ENCODE measurements at regions not wholly inside any gene's neighbourhood (a gene's known extent, or its start where the extent isn't known, plus 50 kb on each side); places are given as distances from the start of the nearest gene placed in this dataset.

- CTCF ChIA-PET: no interaction called here
- Mint-ChIP-seq H3K27me3 (ENCODE audit: insufficient read depth, unreplicated experiment) (no peaks in the 10 kb centered on the region), H3K9me3 (ENCODE audit: unreplicated experiment) (no peaks in the 10 kb centered on the region), H3K36me3 (ENCODE audit: insufficient read depth, unreplicated experiment) (no peaks in the 10 kb centered on the region), H3K4me1 (ENCODE audit: low read depth, unreplicated experiment) (no peaks in the 10 kb centered on the region), H3K4me3 (ENCODE audit: unreplicated experiment) (no peak overlapping the region), H3K27ac (ENCODE audit: unreplicated experiment) (no peak overlapping the region)
- intact Hi-C loops (cut with micrococcal nuclease; ENCODE audit: unreplicated experiment): no loop called here
- no peaks in the 10 kb centered on the region for H3K9me3 ChIP-seq
- H3K4me3 ChIP-seq (ENCODE audit: low read depth, low read length): no peak overlapping the region
- H3K4me1 ChIP-seq: no peaks in the 10 kb centered on the region
- H3K27me3 ChIP-seq (replicated peaks; ENCODE audit: control insufficient read depth, insufficient read depth, low read length): no peaks in the 10 kb centered on the region
- H3K36me3 ChIP-seq (ENCODE audit: control insufficient read depth, insufficient read depth, low read length): no peaks in the 10 kb centered on the region
- TF ChIP-seq, protein P1, sequence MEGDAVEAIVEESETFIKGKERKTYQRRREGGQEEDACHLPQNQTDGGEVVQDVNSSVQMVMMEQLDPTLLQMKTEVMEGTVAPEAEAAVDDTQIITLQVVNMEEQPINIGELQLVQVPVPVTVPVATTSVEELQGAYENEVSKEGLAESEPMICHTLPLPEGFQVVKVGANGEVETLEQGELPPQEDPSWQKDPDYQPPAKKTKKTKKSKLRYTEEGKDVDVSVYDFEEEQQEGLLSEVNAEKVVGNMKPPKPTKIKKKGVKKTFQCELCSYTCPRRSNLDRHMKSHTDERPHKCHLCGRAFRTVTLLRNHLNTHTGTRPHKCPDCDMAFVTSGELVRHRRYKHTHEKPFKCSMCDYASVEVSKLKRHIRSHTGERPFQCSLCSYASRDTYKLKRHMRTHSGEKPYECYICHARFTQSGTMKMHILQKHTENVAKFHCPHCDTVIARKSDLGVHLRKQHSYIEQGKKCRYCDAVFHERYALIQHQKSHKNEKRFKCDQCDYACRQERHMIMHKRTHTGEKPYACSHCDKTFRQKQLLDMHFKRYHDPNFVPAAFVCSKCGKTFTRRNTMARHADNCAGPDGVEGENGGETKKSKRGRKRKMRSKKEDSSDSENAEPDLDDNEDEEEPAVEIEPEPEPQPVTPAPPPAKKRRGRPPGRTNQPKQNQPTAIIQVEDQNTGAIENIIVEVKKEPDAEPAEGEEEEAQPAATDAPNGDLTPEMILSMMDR (IDR thresholded peaks at IDR 0.05; ENCODE audit: insufficient read depth in 1 of 2, low read depth in 1 of 2, low read length in 1 of 2, severe bottlenecking in 1 of 2, unreplicated experiment in 1 of 2): no peak
- BruUV-seq (replicated peaks): no TSS peak
- POLR2A ChIA-PET: no interaction called here
- DNase-seq: no peak
Observed at GRCh38 chr16:64440005-64440404, 681.9 kb downstream of the CDH11 start.

GRCh38 chr16:64437706-64438324, 684.0 kb downstream of the CDH11 start:
- DNase-seq: no peak
- ChIA-PET CTCF (no interaction called here), POLR2A (no interaction called here)
- no peaks in the 10 kb centered on the region for H3K36me3 Mint-ChIP-seq (ENCODE audit: insufficient read depth, unreplicated experiment)
- H3K27me3 Mint-ChIP-seq (ENCODE audit: insufficient read depth, unreplicated experiment): no peaks in the 10 kb centered on the region
- H3K4me3 Mint-ChIP-seq (ENCODE audit: unreplicated experiment): no peak overlapping the region
- Histone ChIP-seq H3K4me1 (no peaks in the 10 kb centered on the region), H3K36me3 (ENCODE audit: control insufficient read depth, insufficient read depth, low read length) (no peaks in the 10 kb centered on the region), H3K9me3 (peaks cover 7% of the 10 kb centered on the region; the same call in 1 of the 2 replicates), H3K4me3 (ENCODE audit: low read depth, low read length) (no peak overlapping the region), H3K27me3 (replicated peaks; ENCODE audit: control insufficient read depth, insufficient read depth, low read length) (no peaks in the 10 kb centered on the region)
- intact Hi-C loops (cut with micrococcal nuclease; ENCODE audit: unreplicated experiment): no loop called here
- H3K4me1 Mint-ChIP-seq (ENCODE audit: low read depth, unreplicated experiment): no peaks in the 10 kb centered on the region
- H3K9me3 Mint-ChIP-seq (ENCODE audit: unreplicated experiment): peaks cover 6% of the 10 kb centered on the region
- no TSS peak for BruUV-seq (replicated peaks)
- TF ChIP-seq, protein P1 (IDR thresholded peaks at IDR 0.05; ENCODE audit: insufficient read depth in 1 of 2, low read depth in 1 of 2, low read length in 1 of 2, severe bottlenecking in 1 of 2, unreplicated experiment in 1 of 2): no peak
- no peak overlapping the region for H3K27ac Mint-ChIP-seq (ENCODE audit: unreplicated experiment)

GRCh38 chr16:64434526-64435069, 687.3 kb downstream of the CDH11 start:
- BruUV-seq (replicated peaks): no TSS peak
- Mint-ChIP-seq H3K4me1 (ENCODE audit: low read depth, unreplicated experiment) (no peaks in the 10 kb centered on the region), H3K27ac (ENCODE audit: unreplicated experiment) (no peak overlapping the region), H3K36me3 (ENCODE audit: insufficient read depth, unreplicated experiment) (no peaks in the 10 kb centered on the region), H3K4me3 (ENCODE audit: unreplicated experiment) (no peak overlapping the region), H3K9me3 (ENCODE audit: unreplicated experiment) (peaks cover 22% of the 10 kb centered on the region), H3K27me3 (ENCODE audit: insufficient read depth, unreplicated experiment) (no peaks in the 10 kb centered on the region)
- ChIA-PET POLR2A (no interaction called here), CTCF (interaction anchor here (0.5 kb wide), 1 partner anchor 962 kb away, joined by 4 read pairs; no protein-coding TSS in a partner anchor)
- Histone ChIP-seq H3K9me3 (peaks cover 12% of the 10 kb centered on the region; the same call in 1 of the 2 replicates), H3K4me3 (ENCODE audit: low read depth, low read length) (no peak overlapping the region), H3K36me3 (ENCODE audit: control insufficient read depth, insufficient read depth, low read length) (no peaks in the 10 kb centered on the region), H3K4me1 (no peaks in the 10 kb centered on the region), H3K27me3 (replicated peaks; ENCODE audit: control insufficient read depth, insufficient read depth, low read length) (no peaks in the 10 kb centered on the region)
- intact Hi-C loops (cut with micrococcal nuclease; ENCODE audit: unreplicated experiment): no loop called here
- DNase-seq: no peak
- TF ChIP-seq, protein P1 (IDR thresholded peaks at IDR 0.05; ENCODE audit: insufficient read depth in 1 of 2, low read depth in 1 of 2, low read length in 1 of 2, severe bottlenecking in 1 of 2, unreplicated experiment in 1 of 2): no peak
